ENCODE measurements at regions not wholly inside any gene's neighbourhood (a gene's known extent, or its start where the extent isn't known, plus 50 kb on each side); places are given as distances from the start of the nearest gene placed in this dataset.

GRCh38 chr5:159832073-159832472 lies 84.2 kb upstream of the ADRA1B start:
- no peak for DNase-seq

DNA sequence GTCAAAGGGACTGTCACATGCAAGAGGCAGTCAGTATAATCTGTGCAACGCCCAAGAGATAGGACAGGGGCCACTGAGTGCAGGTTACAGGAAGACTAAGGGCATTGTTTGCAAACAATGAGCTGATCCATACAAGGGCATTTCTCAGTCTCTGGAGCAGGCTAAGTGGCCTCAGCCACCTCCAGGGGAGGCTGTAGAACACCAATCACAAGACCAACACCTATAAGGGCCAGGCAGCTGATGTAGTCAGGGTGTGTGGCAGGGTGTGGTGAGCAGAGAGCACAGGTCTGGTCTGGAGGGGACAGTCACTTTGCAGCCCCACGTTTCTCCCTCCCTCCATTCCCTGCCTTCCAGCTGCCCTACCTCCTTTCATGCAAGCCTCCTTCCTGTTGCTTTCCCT lies 83.2 kb upstream of the ADRA1B start:
- no peak for DNase-seq

DNA sequence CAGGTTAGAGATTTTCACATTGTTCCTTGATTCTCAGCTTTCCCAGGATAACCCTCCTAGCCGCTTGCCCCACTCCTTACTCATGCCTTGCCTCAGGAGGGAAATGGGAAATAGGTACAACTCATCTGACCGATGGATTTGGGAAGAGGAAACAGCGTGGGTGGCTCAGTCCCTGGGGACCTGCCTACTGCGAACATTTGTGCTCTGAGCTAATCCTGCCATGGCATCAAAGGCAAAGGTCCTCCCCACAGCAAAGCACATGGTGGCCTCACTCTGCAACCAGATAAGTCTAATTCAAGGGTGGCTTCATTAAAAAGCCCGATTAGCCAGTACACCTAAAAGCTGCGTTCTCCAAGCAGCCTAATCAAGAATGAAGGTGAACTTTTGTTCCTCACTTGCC lies 82.4 kb upstream of the ADRA1B start:
- DNase-seq, result no peak

GRCh38 chr5:159835548-159835947 lies 80.7 kb upstream of the ADRA1B start:
- DNase-seq, result no peak

DNA sequence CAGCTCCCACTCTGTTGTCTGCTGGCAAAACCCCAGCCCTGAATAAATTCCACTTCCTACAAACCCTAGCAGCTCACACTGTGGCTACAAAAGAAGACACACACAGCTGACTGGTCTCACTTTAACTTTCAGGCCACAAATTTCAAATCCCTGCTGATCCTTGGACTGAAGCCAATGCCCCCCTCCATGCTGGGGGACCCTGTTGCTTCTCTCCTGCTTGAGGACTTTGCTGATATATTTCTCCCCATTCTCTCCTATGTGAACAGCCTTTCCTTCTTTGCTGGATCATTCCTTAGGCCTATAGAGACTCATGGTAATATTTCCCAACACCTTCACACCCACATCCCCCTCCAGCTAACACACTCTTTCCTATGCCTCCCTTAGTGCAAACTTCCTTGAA lies 79.6 kb upstream of the ADRA1B start:
- no peak for DNase-seq

GRCh38 chr5:159837860-159838259 lies 78.4 kb upstream of the ADRA1B start:
- no peak for DNase-seq

GRCh38 chr5:159838551-159839222 lies 77.6 kb upstream of the ADRA1B start:
- no peak for DNase-seq

DNA sequence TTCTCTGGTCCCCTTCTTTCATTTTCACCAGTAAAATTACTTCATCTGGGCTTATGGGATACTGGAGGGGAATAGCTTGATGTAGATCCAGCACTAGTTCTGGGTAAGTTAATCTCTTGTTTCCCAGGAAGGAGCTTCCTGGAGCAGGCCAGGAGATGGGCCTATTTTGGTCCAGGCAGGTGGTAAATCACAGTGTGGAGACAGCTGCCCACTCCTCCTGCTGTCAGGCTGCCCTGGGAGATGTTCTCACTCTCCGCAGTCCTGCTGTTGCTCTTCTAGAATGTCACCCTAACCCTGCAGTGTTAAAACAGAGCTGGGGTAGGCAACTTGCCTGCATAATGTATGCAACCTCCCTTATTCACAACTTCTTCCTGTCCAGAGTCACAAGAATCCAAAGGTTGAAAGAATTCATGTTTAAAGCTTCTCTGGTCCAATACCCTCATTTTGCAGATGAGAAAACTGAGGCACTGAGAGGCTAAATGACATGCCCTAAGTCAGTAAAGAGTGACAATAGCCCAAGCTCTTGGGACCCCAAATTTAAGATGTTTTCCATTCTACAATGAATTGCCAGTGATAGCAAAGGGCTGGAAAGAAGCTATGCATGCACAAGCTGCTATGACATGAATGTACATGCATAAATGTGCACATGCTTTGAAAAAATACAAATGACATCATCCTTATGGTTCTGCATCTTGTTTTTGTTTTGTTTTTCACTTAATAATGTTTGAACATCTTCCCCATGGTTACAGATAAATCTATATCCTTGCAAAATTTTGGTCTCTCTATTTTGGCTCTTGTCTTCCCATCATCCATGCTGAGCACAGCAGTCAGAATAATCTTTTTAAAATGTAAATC lies 71.8 kb upstream of the ADRA1B start:
- DNase-seq, result no peak

DNA sequence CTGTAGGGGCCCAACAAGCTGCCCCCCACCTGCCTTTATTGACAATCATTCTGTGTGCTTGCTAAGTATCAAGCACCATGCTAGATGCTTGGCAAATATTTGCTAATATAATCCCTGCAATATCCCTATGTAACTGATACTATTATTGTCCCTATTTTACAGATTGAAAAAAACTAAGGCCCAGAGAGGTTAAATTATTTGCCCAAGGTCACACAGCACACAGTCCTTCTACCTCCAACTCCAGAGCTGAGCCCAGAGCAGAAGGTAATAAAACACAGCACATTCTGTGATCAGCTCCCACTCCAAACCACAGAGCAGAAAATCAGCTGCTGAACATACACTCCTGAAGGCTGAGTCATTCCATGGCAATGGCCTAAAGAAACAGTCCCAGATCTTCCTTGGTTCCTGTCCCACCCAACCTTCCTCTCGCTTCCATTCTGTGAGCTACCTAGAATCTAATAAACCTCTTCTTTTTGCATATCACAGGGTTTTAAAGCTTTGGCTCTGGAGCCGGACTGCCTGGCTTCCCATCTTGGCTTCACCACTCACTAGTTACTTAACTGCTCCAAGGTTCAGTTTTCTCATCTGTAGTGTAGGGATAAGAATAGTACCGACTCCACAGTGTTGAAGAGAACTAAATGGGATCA lies 66.7 kb upstream of the ADRA1B start:
- no peak for DNase-seq

DNA sequence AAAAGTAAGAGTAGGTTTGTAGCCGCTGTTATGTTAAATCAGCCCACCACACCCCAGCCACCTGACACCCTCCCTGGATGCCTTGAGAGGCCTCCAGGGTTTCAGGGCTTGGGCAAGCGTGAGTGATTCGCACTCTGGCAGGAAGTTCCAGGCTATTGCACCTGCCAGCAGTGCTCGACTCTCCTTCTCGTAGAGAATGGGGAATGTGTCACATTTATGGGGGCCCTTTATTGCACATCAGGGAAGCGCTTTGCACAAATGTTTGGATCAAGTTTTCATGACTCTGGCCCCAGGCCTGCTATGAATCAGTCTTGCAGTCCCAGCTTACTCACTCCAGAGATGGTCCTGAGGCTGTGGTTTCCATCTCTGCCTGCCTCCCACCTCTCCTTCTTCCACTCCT lies 66.1 kb upstream of the ADRA1B start:
- no peak for DNase-seq

GRCh38 chr5:159851053-159851452 lies 65.2 kb upstream of the ADRA1B start:
- no peak for DNase-seq

- DNase-seq, result no peak
Measured at GRCh38 chr5:159854916-159855315, 61.4 kb upstream of the ADRA1B start.

GRCh38 chr5:159855476-159856191 lies 60.6 kb upstream of the ADRA1B start:
- DNase-seq, result no peak

GRCh38 chr5:159858871-159859270 lies 57.4 kb upstream of the ADRA1B start:
- DNase-seq, result no peak

DNA sequence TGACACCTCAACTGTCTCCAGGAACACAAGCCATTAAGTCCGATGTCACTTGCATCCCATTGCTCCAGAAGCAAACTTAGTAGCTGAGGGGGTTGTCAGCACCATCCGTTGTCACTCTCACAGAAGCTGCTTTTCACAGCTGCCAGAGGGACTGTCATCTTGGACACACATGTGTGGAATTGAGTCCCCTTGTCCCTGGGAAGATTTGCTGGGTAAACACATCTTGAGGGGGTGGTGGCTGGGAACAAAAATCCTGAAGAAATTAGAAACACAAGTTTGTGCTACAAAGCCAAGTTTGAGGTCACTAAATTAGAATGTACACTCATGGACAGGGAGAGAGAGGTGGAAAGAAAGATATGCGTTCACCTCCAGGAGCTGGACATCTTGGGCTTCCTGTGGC lies 55.2 kb upstream of the ADRA1B start:
- no peak for DNase-seq

DNA sequence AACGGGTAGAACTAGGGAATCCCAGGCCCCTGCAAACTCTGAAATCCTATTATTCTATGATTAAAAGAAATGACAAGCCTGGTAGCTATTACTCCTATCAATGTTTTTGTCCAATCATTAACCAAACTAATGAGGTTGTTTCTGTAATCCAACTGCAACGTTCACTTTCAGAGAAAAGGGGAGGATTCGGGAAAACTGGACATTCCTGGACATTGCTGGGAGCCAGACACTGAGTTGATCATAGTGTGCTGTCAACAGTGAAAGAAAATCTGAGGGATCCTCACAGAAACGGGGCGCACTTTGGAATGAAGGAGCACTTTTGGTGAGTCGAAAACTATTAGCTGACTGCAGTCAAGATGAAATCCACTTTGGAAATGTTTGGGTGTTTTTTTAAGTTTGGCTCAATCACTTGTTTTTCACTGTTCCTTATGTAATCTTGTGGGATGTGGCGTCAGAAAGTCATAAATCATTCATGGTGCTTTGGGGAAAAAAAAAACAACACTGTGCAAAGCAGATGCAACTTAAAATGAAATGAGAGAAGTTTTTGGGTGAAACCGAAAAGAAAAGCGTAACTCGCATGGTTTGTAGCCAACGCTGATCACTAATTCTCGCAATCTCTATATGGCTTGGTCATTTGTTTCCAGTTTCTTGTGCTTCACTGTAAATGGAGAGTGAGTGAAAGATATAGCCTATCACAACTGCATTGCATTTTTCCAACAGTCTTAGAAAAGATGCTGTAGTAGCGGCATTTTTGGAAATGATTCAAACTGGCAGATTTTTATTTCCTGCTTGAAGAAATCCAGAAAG lies 51.2 kb upstream of the ADRA1B start:
- no peak for DNase-seq

GRCh38 chr5:159866093-159866492 lies 50.2 kb upstream of the ADRA1B start:
- DNase-seq, result no peak

Measured in bone marrow (tissue), 2 donors.